Neural cell (in vitro differentiated cells): ENCODE measurements at regions not wholly inside any gene's neighbourhood (a gene's known extent, or its start where the extent isn't known, plus 50 kb on each side); places are given as distances from the start of the nearest gene placed in this dataset.

ENCODE experiments used
- H2AFZ ChIP-seq: fragments of 200-600, 300-800 bp; sonication (generic), shearing (Covaris generic); 2 replicates; pipeline ENCODE4 v1.6.0; 2014; ENCODE audit warnings: low read depth, mild to moderate bottlenecking, antibody characterized with exemption, low read length, moderate library complexity
- H3F3A ChIP-seq: fragments of 200-600 bp; shearing (Covaris generic); 2 replicates; pipeline ENCODE4 v1.6.1; 2016; ENCODE audit warnings: mild to moderate bottlenecking, moderate library complexity, mixed read lengths, antibody characterized with exemption, low read length; ENCODE audit not compliant: insufficient read depth, poor library complexity, severe bottlenecking
- H3K27ac ChIP-seq: fragments of 200-600, 300-800 bp; sonication (generic), shearing (Covaris generic); 2 replicates; pipeline ENCODE4 v1.5.1; 2014; ENCODE audit warnings: mild to moderate bottlenecking, low read length, moderate library complexity
- H3K27me3 ChIP-seq: fragments of 300-800, 200-600 bp; sonication (generic), shearing (Covaris generic); 2 replicates; pipeline ENCODE4 v1.6.0; 2014; ENCODE audit warnings: mild to moderate bottlenecking, low read depth, low read length, moderate library complexity; ENCODE audit not compliant: insufficient read depth
- H3K36me3 ChIP-seq: fragments of 300-800, 200-600 bp; sonication (generic), shearing (Covaris generic); 2 replicates; pipeline ENCODE4 v1.5.1; 2014; ENCODE audit warnings: mild to moderate bottlenecking, antibody characterized with exemption, low read length, moderate library complexity; ENCODE audit not compliant: insufficient read depth
- H3K4me2 ChIP-seq: fragments of 300-800, 200-600 bp; sonication (generic), shearing (Covaris generic); 2 replicates; pipeline ENCODE4 v1.6.0; 2014; ENCODE audit warnings: mild to moderate bottlenecking, low read length
- H3K4me3 ChIP-seq: fragments of 300-800, 200-600 bp; sonication (generic), shearing (Covaris generic); 2 replicates; pipeline ENCODE4 v1.5.1; 2014; ENCODE audit warnings: mild to moderate bottlenecking, low read length, moderate library complexity
- H3K79me2 ChIP-seq: fragments of 200-600 bp; shearing (Covaris generic); replicated peaks from 2 replicates; pipeline ENCODE4 v1.6.0; 2014; ENCODE audit warnings: mild to moderate bottlenecking, low read length, moderate library complexity; ENCODE audit not compliant: insufficient read depth
- H3K9ac ChIP-seq: fragments of 300-800, 200-600 bp; sonication (generic), shearing (Covaris generic); 2 replicates; pipeline ENCODE4 v1.6.1; 2016; ENCODE audit warnings: mild to moderate bottlenecking, low read length, mixed read lengths
- H3K9me2 ChIP-seq: fragments of 200-600 bp; shearing (Covaris generic); 2 replicates; pipeline ENCODE4 v1.6.1; 2016; ENCODE audit warnings: mild to moderate bottlenecking, low read length, mixed read lengths; ENCODE audit not compliant: insufficient read depth
- H3K9me3 ChIP-seq: fragments of 200-600, 300-800 bp; sonication (generic), shearing (Covaris generic); 2 replicates; pipeline ENCODE4 v1.6.1; 2016; ENCODE audit warnings: mild to moderate bottlenecking, mixed run types, low read length, moderate library complexity, mixed read lengths
- H4K20me1 ChIP-seq: fragments of 200-600 bp; shearing (Covaris generic); 2 replicates; pipeline ENCODE4 v1.6.1; 2016; ENCODE audit warnings: mild to moderate bottlenecking, mixed run types; ENCODE audit not compliant: insufficient read depth
- CTCF ChIP-seq: fragments of 450-650 bp; IDR thresholded peaks from 2 replicates; pipeline ENCODE4 v1.5.1; 2014; ENCODE audit warnings: antibody characterized with exemption, mild to moderate bottlenecking, moderate library complexity; ENCODE audit not compliant: poor library complexity, severe bottlenecking
- EP300 ChIP-seq: fragments of 450-650 bp; conservative IDR thresholded peaks from 2 replicates; pipeline ENCODE4 v1.6.1; 2014; ENCODE audit warnings: antibody characterized with exemption, mild to moderate bottlenecking, moderate library complexity; ENCODE audit not compliant: poor library complexity, severe bottlenecking
- EZH2 ChIP-seq: fragments of 200-600, 300-800 bp; shearing (Covaris generic), sonication (generic); IDR thresholded peaks from 2 replicates; pipeline ENCODE4 v1.6.1; 2014; ENCODE audit warnings: antibody characterized with exemption, low read length, borderline replicate concordance, mild to moderate bottlenecking; ENCODE audit not compliant: insufficient read depth, poor library complexity, severe bottlenecking
- MXI1 ChIP-seq: fragments of 450-650 bp; conservative IDR thresholded peaks from 2 replicates; pipeline ENCODE4 v1.6.1; 2014; ENCODE audit warnings: antibody characterized with exemption, mild to moderate bottlenecking; ENCODE audit not compliant: poor library complexity, severe bottlenecking
- POLR2AphosphoS5 ChIP-seq: IDR thresholded peaks from 2 replicates; pipeline ENCODE4 v1.6.1; 2012
- RAD21 ChIP-seq: fragments of 450-650 bp; conservative IDR thresholded peaks from 2 replicates; pipeline ENCODE4 v1.6.1; 2014; ENCODE audit warnings: antibody characterized with exemption, mild to moderate bottlenecking, moderate library complexity
- REST ChIP-seq: IDR thresholded peaks from 2 replicates; pipeline ENCODE4 v1.6.1; 2012; ENCODE audit warnings: borderline replicate concordance
- SMC3 ChIP-seq: fragments of 450-650 bp; conservative IDR thresholded peaks from 2 replicates; pipeline ENCODE4 v1.6.1; 2014; ENCODE audit warnings: antibody characterized with exemption, mild to moderate bottlenecking, moderate library complexity; ENCODE audit not compliant: poor library complexity
- TAF1 ChIP-seq: IDR thresholded peaks from 2 replicates; pipeline ENCODE4 v1.6.1; 2012; ENCODE audit warnings: low read depth

GRCh38 chr2:181362561-181362960, 94.6 kb upstream of the ITGA4 start (continued):
- TF ChIP-seq CTCF, result no peak
- no peak for TF ChIP-seq MXI1
- no peak for TF ChIP-seq POLR2AphosphoS5

- Histone ChIP-seq H3K79me2 (no peaks in the 10 kb centered on the region), H3K27ac (no peak overlapping the region), H3F3A (no peaks in the 10 kb centered on the region), H2AFZ (no peak overlapping the region), H4K20me1 (no peaks in the 10 kb centered on the region), H3K9ac (no peak overlapping the region), H3K27me3 (no peaks in the 10 kb centered on the region), H3K4me2 (no peak overlapping the region), H3K4me3 (no peak overlapping the region), H3K36me3 (no peaks in the 10 kb centered on the region), H3K9me2 (no peaks in the 10 kb centered on the region), H3K9me3 (no peaks in the 10 kb centered on the region)
- TF ChIP-seq EZH2, result no peak
- TF ChIP-seq MXI1, result no peak
- TF ChIP-seq SMC3, result no peak
- TF ChIP-seq CTCF, result no peak
- no peak for TF ChIP-seq TAF1
- no peak for TF ChIP-seq POLR2AphosphoS5
- TF ChIP-seq EP300, result no peak
- TF ChIP-seq RAD21, result no peak
- no peak for TF ChIP-seq REST
These were observed 94.0 kb upstream of the ITGA4 start for GRCh38 chr2:181363164-181363563.
